ENCODE measurements at regions not wholly inside any gene's neighbourhood (a gene's known extent, or its start where the extent isn't known, plus 50 kb on each side); places are given as distances from the start of the nearest gene placed in this dataset.

DNA sequence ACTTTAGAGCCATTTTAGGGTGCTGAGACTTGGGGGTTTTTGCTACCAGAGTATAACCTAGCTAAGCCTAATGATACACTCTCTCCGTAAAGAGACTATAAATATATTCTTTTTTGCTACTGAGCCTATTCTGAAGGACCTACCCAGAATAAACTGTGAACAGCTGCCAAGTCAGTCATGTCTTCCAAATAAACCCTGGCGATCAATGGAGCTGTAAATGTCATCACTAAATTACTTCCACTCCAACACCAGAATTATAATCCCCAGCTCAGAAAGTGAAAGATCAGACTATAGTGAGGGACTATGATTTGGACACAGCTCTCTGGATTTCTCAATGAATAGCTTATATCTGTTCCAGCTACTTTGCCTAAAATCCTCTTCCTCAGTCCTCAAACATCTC lies 178.9 kb downstream of the METTL4 start:
- TF ChIP-seq, protein P1, sequence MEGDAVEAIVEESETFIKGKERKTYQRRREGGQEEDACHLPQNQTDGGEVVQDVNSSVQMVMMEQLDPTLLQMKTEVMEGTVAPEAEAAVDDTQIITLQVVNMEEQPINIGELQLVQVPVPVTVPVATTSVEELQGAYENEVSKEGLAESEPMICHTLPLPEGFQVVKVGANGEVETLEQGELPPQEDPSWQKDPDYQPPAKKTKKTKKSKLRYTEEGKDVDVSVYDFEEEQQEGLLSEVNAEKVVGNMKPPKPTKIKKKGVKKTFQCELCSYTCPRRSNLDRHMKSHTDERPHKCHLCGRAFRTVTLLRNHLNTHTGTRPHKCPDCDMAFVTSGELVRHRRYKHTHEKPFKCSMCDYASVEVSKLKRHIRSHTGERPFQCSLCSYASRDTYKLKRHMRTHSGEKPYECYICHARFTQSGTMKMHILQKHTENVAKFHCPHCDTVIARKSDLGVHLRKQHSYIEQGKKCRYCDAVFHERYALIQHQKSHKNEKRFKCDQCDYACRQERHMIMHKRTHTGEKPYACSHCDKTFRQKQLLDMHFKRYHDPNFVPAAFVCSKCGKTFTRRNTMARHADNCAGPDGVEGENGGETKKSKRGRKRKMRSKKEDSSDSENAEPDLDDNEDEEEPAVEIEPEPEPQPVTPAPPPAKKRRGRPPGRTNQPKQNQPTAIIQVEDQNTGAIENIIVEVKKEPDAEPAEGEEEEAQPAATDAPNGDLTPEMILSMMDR (IDR thresholded peaks at IDR 0.05; ENCODE audit: borderline replicate concordance, extremely low read depth, low read length, poor library complexity, severe bottlenecking): no peak
- no peak for TF ChIP-seq EZH2 (IDR thresholded peaks at IDR 0.05; ENCODE audit: borderline replicate concordance, low read depth, low read length, severe bottlenecking)

Measured in DND-41 (cell line).